ENCODE measurements at regions not wholly inside any gene's neighbourhood (a gene's known extent, or its start where the extent isn't known, plus 50 kb on each side); places are given as distances from the start of the nearest gene placed in this dataset.

- H3K27ac ChIP-seq (ENCODE audit: low read depth in 1 of 2, low read length in 2 of 2) = no peak overlapping the region
- no peaks in the 10 kb centered on the region for H3K4me1 ChIP-seq (ENCODE audit: control insufficient read depth in 4 of 4, insufficient read depth in 4 of 4, low read length in 3 of 4)
- H3K27me3 ChIP-seq (ENCODE audit: control insufficient read depth in 4 of 4, insufficient read depth in 4 of 4, low read length in 3 of 4) = no peaks in the 10 kb centered on the region
- 20% methylated on average over 1 of the region's 1 CpG for WGBS
- no peak overlapping the region for H3K4me3 ChIP-seq (ENCODE audit: low read depth in 1 of 3, low read length in 3 of 3)
- H3K9ac ChIP-seq (ENCODE audit: low read depth in 1 of 2, low read length in 2 of 2) = no peak overlapping the region
- no peaks in the 10 kb centered on the region for H3K9me3 ChIP-seq (ENCODE audit: control insufficient read depth in 4 of 4, low read length in 3 of 4)
- TF ChIP-seq GABPA (IDR thresholded peaks at IDR 0.05 in 1 of 2, conservative IDR thresholded peaks at IDR 0.05 in 1 of 2) (no peak), RAD21 (IDR thresholded peaks at IDR 0.05) (no peak), REST (IDR thresholded peaks at IDR 0.05) (no peak), SP1 (IDR thresholded peaks at IDR 0.05) (no peak), EGR1 (IDR thresholded peaks at IDR 0.05; ENCODE audit: low read depth in 2 of 2) (no peak), FOXA1 (IDR thresholded peaks at IDR 0.05) (no peak), ATF3 (IDR thresholded peaks at IDR 0.05) (no peak), HNF4A (conservative IDR thresholded peaks at IDR 0.05) (no peak), NR2F2 (IDR thresholded peaks at IDR 0.05) (no peak), MAX (IDR thresholded peaks at IDR 0.05) (no peak), FOXA2 (IDR thresholded peaks at IDR 0.05) (no peak), RXRA (IDR thresholded peaks at IDR 0.05) (no peak), JUND (IDR thresholded peaks at IDR 0.05) (no peak), CTCF (IDR thresholded peaks at IDR 0.05; ENCODE audit: low read depth, low read length, missing input control) (no peak), HNF4G (IDR thresholded peaks at IDR 0.05) (no peak), TAF1 (conservative IDR thresholded peaks at IDR 0.05) (no peak)
- DNase-seq (ENCODE audit: low spot score) = no peak
- no peaks in the 10 kb centered on the region for H3K36me3 ChIP-seq (ENCODE audit: control insufficient read depth in 4 of 4, insufficient read depth in 3 of 4, low read depth in 1 of 4, low read length in 3 of 4)
Observed at GRCh38 chr3:90069748-90070147, 962.3 kb downstream of the EPHA3 start.

GRCh38 chr3:90076136-90076535 lies 968.7 kb downstream of the EPHA3 start:
- H3K9ac ChIP-seq (ENCODE audit: low read depth in 1 of 2, low read length in 2 of 2) = no peak overlapping the region
- TF ChIP-seq NR2F2 (IDR thresholded peaks at IDR 0.05) = no peak
- no peak for TF ChIP-seq HNF4A (conservative IDR thresholded peaks at IDR 0.05)
- no peak for TF ChIP-seq ZBTB33 (IDR thresholded peaks at IDR 0.05)
- TF ChIP-seq RXRA (IDR thresholded peaks at IDR 0.05) = no peak
- DNase-seq (ENCODE audit: low spot score) = no peak
- no peaks in the 10 kb centered on the region for H3K27me3 ChIP-seq (ENCODE audit: control insufficient read depth in 4 of 4, insufficient read depth in 4 of 4, low read length in 3 of 4)
- H3K27ac ChIP-seq (ENCODE audit: low read depth in 1 of 2, low read length in 2 of 2) = no peak overlapping the region
- no peaks in the 10 kb centered on the region for H3K36me3 ChIP-seq (ENCODE audit: control insufficient read depth in 4 of 4, insufficient read depth in 3 of 4, low read depth in 1 of 4, low read length in 3 of 4)
- no peak overlapping the region for H3K4me3 ChIP-seq (ENCODE audit: low read depth in 1 of 3, low read length in 3 of 3)
- H3K9me3 ChIP-seq (ENCODE audit: control insufficient read depth in 4 of 4, low read length in 3 of 4) = no peaks in the 10 kb centered on the region
- no peaks in the 10 kb centered on the region for H3K4me1 ChIP-seq (ENCODE audit: control insufficient read depth in 4 of 4, insufficient read depth in 4 of 4, low read length in 3 of 4)
